ENCODE measurements at regions not wholly inside any gene's neighbourhood (a gene's known extent, or its start where the extent isn't known, plus 50 kb on each side); places are given as distances from the start of the nearest gene placed in this dataset.

- Histone ChIP-seq H3K4me3 (ENCODE audit: extremely low read depth in 1 of 4, insufficient read depth in 2 of 4, low read depth in 3 of 4, low read length in 4 of 4) (no peak overlapping the region), H3K23me2 (ENCODE audit: low read depth, low read length) (peaks cover 2% of the 10 kb centered on the region; the same call in 1 of the 2 replicates), H3K9ac (replicated peaks in 1 of 4; ENCODE audit: extremely low read depth in 1 of 4, low read depth in 3 of 4, low read length in 3 of 4) (no peak overlapping the region), H3K27ac (ENCODE audit: low read depth, low read length) (no peak overlapping the region), H3K79me1 (ENCODE audit: low read depth, low read length) (no peaks in the 10 kb centered on the region), H2AFZ (ENCODE audit: low read length) (no peak overlapping the region), H4K20me1 (replicated peaks in 1 of 2; ENCODE audit: control insufficient read depth in 1 of 2, insufficient read depth in 2 of 2, low read length in 2 of 2) (peaks cover 0 to 5% of the 10 kb centered on the region in 2 experiments), H2AK5ac (ENCODE audit: low read depth, low read length) (no peak overlapping the region), H3K4me2 (ENCODE audit: insufficient read depth in 1 of 2, low read depth in 2 of 2, low read length in 2 of 2) (no peak overlapping the region), H3K79me2 (ENCODE audit: control insufficient read depth in 1 of 2, insufficient read depth in 2 of 2, low read length in 2 of 2) (no peaks in the 10 kb centered on the region), H2BK15ac (ENCODE audit: low read length) (no peak overlapping the region), H3K23ac (ENCODE audit: insufficient read length) (no peak overlapping the region), H3K9me3 (ENCODE audit: insufficient read depth in 2 of 2, low read depth in 1 of 2, low read length in 1 of 2) (peaks cover 6 to 7% of the 10 kb centered on the region in 2 experiments; a peak in 3 of 4 replicates), H3K27me3 (replicated peaks in 1 of 4; ENCODE audit: control insufficient read depth in 3 of 4, extremely low read depth in 1 of 4, insufficient read depth in 3 of 4, low read length in 3 of 4) (peaks cover 0 to 2% (median 0%) of the 10 kb centered on the region in 4 experiments; a peak in 1 of 7 replicates), H2BK12ac (ENCODE audit: low read depth, low read length) (no peak overlapping the region), H4K91ac (replicated peaks; ENCODE audit: insufficient read length, low read length) (no peak overlapping the region), H2BK20ac (ENCODE audit: low read length) (no peak overlapping the region), H3K4me1 (replicated peaks in 1 of 4; ENCODE audit: control insufficient read depth in 3 of 4, insufficient read depth in 4 of 4, low read length in 3 of 4) (no peaks in the 10 kb centered on the region; a peak in 1 of 7 replicates), H3K14ac (ENCODE audit: insufficient read length) (no peak overlapping the region), H4K5ac (ENCODE audit: insufficient read length, low read depth, low read length) (no peak overlapping the region), H4K8ac (ENCODE audit: extremely low read depth, insufficient read depth, low read length) (no peak overlapping the region), H2BK120ac (replicated peaks; ENCODE audit: low read depth, low read length) (no peak overlapping the region), H3K4ac (replicated peaks; ENCODE audit: insufficient read length, low read depth, low read length) (no peak overlapping the region), H3K56ac (replicated peaks; ENCODE audit: insufficient read length, low read depth, low read length) (no peak overlapping the region), H2BK5ac (ENCODE audit: low read depth, low read length) (no peak overlapping the region), H3K36me3 (ENCODE audit: control insufficient read depth in 2 of 4, insufficient read depth in 4 of 4, low read length in 3 of 4) (no peaks in the 10 kb centered on the region; a peak in 1 of 8 replicates), H3K18ac (ENCODE audit: extremely low read depth, low read length) (no peak overlapping the region)
- peak in 1 of 2 experiments; percentile 41 for DNase-seq (ENCODE audit: low read depth in 1 of 2, low spot score in 2 of 2)
- POLR2A ChIA-PET (ENCODE audit: partially characterized antibody): no interaction called here
- 90% methylated on average over 6 of the region's 6 CpGs; no CpG with 5 or more reads in 1 of the 2 experiments for WGBS, 2 experiments (ENCODE audit: extremely low coverage in 1 of 2, insufficient coverage in 1 of 2, insufficient read length in 1 of 2, insufficient replicate concordance in 2 of 2, low coverage in 1 of 2, low lambda C conversion rate in 2 of 2, missing lambda C conversion rate in 1 of 2)
- FAIRE-seq: no peak
- CTCF ChIA-PET (ENCODE audit: partially characterized antibody): interaction anchor here (0.7 to 9.2 kb wide), 4 partner anchors 7 to 61 kb away, joined by 3 to 45 read pairs (median 4); no protein-coding TSS in a partner anchor
- TF ChIP-seq EGR1 (IDR thresholded peaks at IDR 0.05; ENCODE audit: borderline replicate concordance, low read depth, low read length) (no peak), POU5F1 (IDR thresholded peaks at IDR 0.05; ENCODE audit: low read depth, low read length) (no peak), ATF2 (IDR thresholded peaks at IDR 0.05; ENCODE audit: low read length) (no peak), SIX5 (IDR thresholded peaks at IDR 0.05; ENCODE audit: low read depth, low read length) (no peak), POLR2A (IDR thresholded peaks at IDR 0.05; ENCODE audit: control extremely low read depth in 1 of 2, low read depth in 2 of 2, low read length in 2 of 2) (no peak), KDM4A (IDR thresholded peaks at IDR 0.05; ENCODE audit: low read depth, low read length, severe bottlenecking) (no peak), GTF2F1 (IDR thresholded peaks at IDR 0.05; ENCODE audit: borderline replicate concordance, low read depth, low read length) (no peak)
- TF ChIP-seq, protein P1, sequence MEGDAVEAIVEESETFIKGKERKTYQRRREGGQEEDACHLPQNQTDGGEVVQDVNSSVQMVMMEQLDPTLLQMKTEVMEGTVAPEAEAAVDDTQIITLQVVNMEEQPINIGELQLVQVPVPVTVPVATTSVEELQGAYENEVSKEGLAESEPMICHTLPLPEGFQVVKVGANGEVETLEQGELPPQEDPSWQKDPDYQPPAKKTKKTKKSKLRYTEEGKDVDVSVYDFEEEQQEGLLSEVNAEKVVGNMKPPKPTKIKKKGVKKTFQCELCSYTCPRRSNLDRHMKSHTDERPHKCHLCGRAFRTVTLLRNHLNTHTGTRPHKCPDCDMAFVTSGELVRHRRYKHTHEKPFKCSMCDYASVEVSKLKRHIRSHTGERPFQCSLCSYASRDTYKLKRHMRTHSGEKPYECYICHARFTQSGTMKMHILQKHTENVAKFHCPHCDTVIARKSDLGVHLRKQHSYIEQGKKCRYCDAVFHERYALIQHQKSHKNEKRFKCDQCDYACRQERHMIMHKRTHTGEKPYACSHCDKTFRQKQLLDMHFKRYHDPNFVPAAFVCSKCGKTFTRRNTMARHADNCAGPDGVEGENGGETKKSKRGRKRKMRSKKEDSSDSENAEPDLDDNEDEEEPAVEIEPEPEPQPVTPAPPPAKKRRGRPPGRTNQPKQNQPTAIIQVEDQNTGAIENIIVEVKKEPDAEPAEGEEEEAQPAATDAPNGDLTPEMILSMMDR (IDR thresholded peaks at IDR 0.05; ENCODE audit: control extremely low read depth in 1 of 3, insufficient read depth in 1 of 3, low read depth in 1 of 3, low read length in 3 of 3): no peak
Observed at GRCh38 chr5:6826756-6827155, 113.5 kb downstream of the TENT4A start.

Data from H1 (cell line).